GM23338 (cell line): ENCODE measurements at regions not wholly inside any gene's neighbourhood (a gene's known extent, or its start where the extent isn't known, plus 50 kb on each side); places are given as distances from the start of the nearest gene placed in this dataset.

Experiments
- ATAC-seq: fragments of 200-7000 bp; cut with Tn5 transposase; 3 replicates; pipeline ENCODE4 v1.9.1; 2020
- DNase-seq: peaks from one replicate; pipeline ENCODE4 v3.0.0-alpha.2; 2015; ENCODE audit warnings: low spot score
- H2AFZ ChIP-seq: fragments of 200-600 bp; sonication (generic); 2 replicates; pipeline ENCODE4 v1.8.0; 2016; ENCODE audit warnings: antibody characterized with exemption, mild to moderate bottlenecking, moderate library complexity
- H3F3A ChIP-seq: fragments of 200-600 bp; sonication (generic); replicated peaks from 2 replicates; pipeline ENCODE4 v1.8.0; 2017; ENCODE audit warnings: antibody characterized with exemption, mixed run types, low read depth
- H3K27ac ChIP-seq: fragments of 200-600 bp; sonication (generic); 2 replicates; pipeline ENCODE4 v1.6.1; 2016; ENCODE audit warnings: low read depth
- H3K27me3 ChIP-seq: fragments of 200-600 bp; sonication (generic); 2 replicates; pipeline ENCODE4 v1.8.0; 2016; ENCODE audit warnings: mild to moderate bottlenecking, mixed run types, moderate library complexity; ENCODE audit not compliant: insufficient read depth
- H3K36me3 ChIP-seq: fragments of 200-600 bp; sonication (generic); 2 replicates; pipeline ENCODE4 v1.8.0; 2016; ENCODE audit warnings: mild to moderate bottlenecking; ENCODE audit not compliant: insufficient read depth
- H3K4me1 ChIP-seq: fragments of 200-600 bp; sonication (generic); 2 replicates; pipeline ENCODE4 v1.8.0; 2016; ENCODE audit warnings: mild to moderate bottlenecking, moderate library complexity; ENCODE audit not compliant: insufficient read depth
- H3K4me2 ChIP-seq: fragments of 200-600 bp; sonication (generic); 2 replicates; pipeline ENCODE4 v1.7.1; 2017; ENCODE audit warnings: mixed run types
- H3K4me3 ChIP-seq: fragments of 200-600 bp; sonication (generic); 2 replicates; pipeline ENCODE4 v1.6.1; 2016; ENCODE audit warnings: mixed run types
- H3K79me2 ChIP-seq: fragments of 200-600 bp; sonication (generic); replicated peaks from 2 replicates; pipeline ENCODE4 v1.8.0; 2017; ENCODE audit warnings: mild to moderate bottlenecking; ENCODE audit not compliant: insufficient read depth
- H3K9me2 ChIP-seq: fragments of 200-600 bp; sonication (generic); 2 replicates; pipeline ENCODE4 v1.8.0; 2017; ENCODE audit not compliant: insufficient read depth
- H4K20me1 ChIP-seq: fragments of 200-600 bp; sonication (generic); replicated peaks from 2 replicates; pipeline ENCODE4 v1.8.0; 2017; ENCODE audit warnings: mild to moderate bottlenecking; ENCODE audit not compliant: insufficient read depth
- H3K27ac Mint-ChIP-seq: 2 replicates; pipeline ENCODE4 v1.8.0; 2020; ENCODE audit warnings: inconsistent platforms, mild to moderate bottlenecking, moderate library complexity, mixed read lengths
- H3K27me3 Mint-ChIP-seq: 3 replicates; pipeline ENCODE4 v1.8.0; 2022; ENCODE audit warnings: low read depth, mild to moderate bottlenecking, moderate library complexity, mixed read lengths, inconsistent platforms; ENCODE audit not compliant: insufficient read depth, poor library complexity
- H3K36me3 Mint-ChIP-seq: 3 replicates; pipeline ENCODE4 v1.8.0; 2021; ENCODE audit warnings: low read depth, mild to moderate bottlenecking, inconsistent platforms, moderate library complexity, mixed read lengths
- H3K4me1 Mint-ChIP-seq: 3 replicates; pipeline ENCODE4 v1.8.0; 2020; ENCODE audit warnings: mild to moderate bottlenecking, inconsistent platforms, mixed read lengths
- H3K4me3 Mint-ChIP-seq: 3 replicates; pipeline ENCODE4 v1.8.0; 2021; ENCODE audit warnings: moderate library complexity, mild to moderate bottlenecking, inconsistent platforms, mixed read lengths
- H3K9me3 Mint-ChIP-seq: 3 replicates; pipeline ENCODE4 v1.8.0; 2020; ENCODE audit warnings: moderate library complexity, mild to moderate bottlenecking, inconsistent platforms, mixed read lengths
- CREB1 ChIP-seq: fragments of 250-450 bp; sonication (Bioruptor Pico); IDR thresholded peaks from 2 replicates; pipeline ENCODE4 v1.5.0; 2020; ENCODE audit warnings: low read depth, mild to moderate bottlenecking, moderate library complexity
- EZH2 ChIP-seq: fragments of 200-600 bp; sonication (generic); IDR thresholded peaks from one replicate; pipeline ENCODE4 v1.8.0; 2017; ENCODE audit warnings: antibody characterized with exemption, mild to moderate bottlenecking, low read depth; ENCODE audit not compliant: unreplicated experiment
- EZH2phosphoT487 ChIP-seq: fragments of 200-600 bp; sonication (generic); IDR thresholded peaks from one replicate; pipeline ENCODE4 v1.8.1; 2018; ENCODE audit warnings: antibody characterized with exemption; ENCODE audit not compliant: unreplicated experiment
- JUNB ChIP-seq: IDR thresholded peaks from one replicate; pipeline ENCODE4 v1.6.1; 2016; ENCODE audit warnings: antibody characterized with exemption; ENCODE audit not compliant: unreplicated experiment
- NANOG ChIP-seq: IDR thresholded peaks from 2 replicates; pipeline ENCODE4 v1.6.1; 2016; ENCODE audit warnings: antibody characterized with exemption, borderline replicate concordance
- POLR2AphosphoS5 ChIP-seq: IDR thresholded peaks from 2 replicates; pipeline ENCODE4 v1.6.1; 2016; ENCODE audit warnings: antibody characterized with exemption, low read depth
- STAT1 ChIP-seq: IDR thresholded peaks from one replicate; pipeline ENCODE4 v1.6.1; 2016; ENCODE audit warnings: antibody characterized with exemption; ENCODE audit not compliant: unreplicated experiment
- ZNF114 ChIP-seq: fragments of 250-450 bp; sonication (Bioruptor Pico); IDR thresholded peaks from 2 replicates; pipeline ENCODE4 v1.5.0; 2020; ENCODE audit warnings: mild to moderate bottlenecking, moderate library complexity
- ZNF331 ChIP-seq: fragments of 250-450 bp; sonication (Bioruptor Pico); IDR thresholded peaks from 2 replicates; pipeline ENCODE4 v1.5.0; 2020; ENCODE audit warnings: low read depth, mild to moderate bottlenecking, moderate library complexity
- TF ChIP-seq, protein P1 (sequence below): IDR thresholded peaks from 2 replicates; pipeline ENCODE4 v1.6.1; 2016; ENCODE audit warnings: antibody characterized with exemption
- TF ChIP-seq, protein P2 (sequence below), 2 experiments: fragments of 200-600 bp in 1 of 2; sonication (generic) in 1 of 2; conservative IDR thresholded peaks; 2 replicates each; pipeline versions ENCODE4 v1.5.1 to v1.6.1; 2016 to 2017; ENCODE audit warnings: antibody characterized with exemption in 2 of 2, low read depth in 2 of 2, mild to moderate bottlenecking in 2 of 2, moderate library complexity in 1 of 2
- TF ChIP-seq, protein P3 (sequence below): fragments of 250-450 bp; sonication (Bioruptor Pico); IDR thresholded peaks from 2 replicates; pipeline ENCODE4 v1.5.0; 2020; ENCODE audit warnings: mild to moderate bottlenecking, moderate library complexity
- TF ChIP-seq, protein P4 (sequence below): IDR thresholded peaks from one replicate; pipeline ENCODE4 v1.6.1; 2018; ENCODE audit warnings: antibody characterized with exemption; ENCODE audit not compliant: unreplicated experiment

DNA sequence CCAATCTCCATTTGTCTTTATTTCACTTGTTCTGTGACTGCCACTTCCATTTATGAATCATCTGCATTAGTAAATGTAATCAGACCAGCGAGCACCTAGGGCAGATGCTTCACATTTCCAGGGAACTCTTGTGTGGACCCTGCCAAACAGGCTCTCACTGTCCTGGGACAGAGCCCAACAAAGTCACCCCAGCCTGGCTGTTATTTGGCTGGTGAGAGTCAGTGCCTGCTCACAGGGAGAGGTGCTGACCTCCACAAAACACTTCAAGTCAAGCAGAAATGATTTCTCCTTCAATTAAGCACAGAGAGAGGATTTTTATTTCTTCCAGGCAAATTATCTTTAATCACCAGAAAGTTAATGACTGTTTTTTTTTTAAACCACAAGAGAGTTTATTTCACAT lies 568.0 kb downstream of the MTRR start:
- no peak overlapping the region for H2AFZ ChIP-seq

More for the DNA sequence above, 568.0 kb downstream of the MTRR start:
- H3K27me3 ChIP-seq, result no peaks in the 10 kb centered on the region
- ATAC-seq, result no peak; the same call in 2 of the 3 replicates
- H3K27ac ChIP-seq, result no peak overlapping the region
- H3K4me2 ChIP-seq, result no peak overlapping the region
- no peak overlapping the region for H3K4me3 ChIP-seq
- no peaks in the 10 kb centered on the region for H3K36me3 Mint-ChIP-seq
- H3K4me3 Mint-ChIP-seq, result no peak overlapping the region
- no peaks in the 10 kb centered on the region for H3K79me2 ChIP-seq
- no peaks in the 10 kb centered on the region for H3F3A ChIP-seq
- no peaks in the 10 kb centered on the region for H4K20me1 ChIP-seq
- H3K27ac Mint-ChIP-seq, result no peak overlapping the region
- no peaks in the 10 kb centered on the region for H3K4me1 Mint-ChIP-seq
- TF ChIP-seq, protein P1, sequence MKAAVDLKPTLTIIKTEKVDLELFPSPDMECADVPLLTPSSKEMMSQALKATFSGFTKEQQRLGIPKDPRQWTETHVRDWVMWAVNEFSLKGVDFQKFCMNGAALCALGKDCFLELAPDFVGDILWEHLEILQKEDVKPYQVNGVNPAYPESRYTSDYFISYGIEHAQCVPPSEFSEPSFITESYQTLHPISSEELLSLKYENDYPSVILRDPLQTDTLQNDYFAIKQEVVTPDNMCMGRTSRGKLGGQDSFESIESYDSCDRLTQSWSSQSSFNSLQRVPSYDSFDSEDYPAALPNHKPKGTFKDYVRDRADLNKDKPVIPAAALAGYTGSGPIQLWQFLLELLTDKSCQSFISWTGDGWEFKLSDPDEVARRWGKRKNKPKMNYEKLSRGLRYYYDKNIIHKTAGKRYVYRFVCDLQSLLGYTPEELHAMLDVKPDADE, result no peak
- TF ChIP-seq JUNB, result no peak
- TF ChIP-seq NANOG, result no peak
- no peak for TF ChIP-seq CREB1 (CRISPR knock-in tag)
- no peak for TF ChIP-seq ZNF114 (CRISPR knock-in tag)
- TF ChIP-seq STAT1, result no peak
- no peak for TF ChIP-seq EZH2phosphoT487
- TF ChIP-seq POLR2AphosphoS5, result no peak
- TF ChIP-seq, protein P2, sequence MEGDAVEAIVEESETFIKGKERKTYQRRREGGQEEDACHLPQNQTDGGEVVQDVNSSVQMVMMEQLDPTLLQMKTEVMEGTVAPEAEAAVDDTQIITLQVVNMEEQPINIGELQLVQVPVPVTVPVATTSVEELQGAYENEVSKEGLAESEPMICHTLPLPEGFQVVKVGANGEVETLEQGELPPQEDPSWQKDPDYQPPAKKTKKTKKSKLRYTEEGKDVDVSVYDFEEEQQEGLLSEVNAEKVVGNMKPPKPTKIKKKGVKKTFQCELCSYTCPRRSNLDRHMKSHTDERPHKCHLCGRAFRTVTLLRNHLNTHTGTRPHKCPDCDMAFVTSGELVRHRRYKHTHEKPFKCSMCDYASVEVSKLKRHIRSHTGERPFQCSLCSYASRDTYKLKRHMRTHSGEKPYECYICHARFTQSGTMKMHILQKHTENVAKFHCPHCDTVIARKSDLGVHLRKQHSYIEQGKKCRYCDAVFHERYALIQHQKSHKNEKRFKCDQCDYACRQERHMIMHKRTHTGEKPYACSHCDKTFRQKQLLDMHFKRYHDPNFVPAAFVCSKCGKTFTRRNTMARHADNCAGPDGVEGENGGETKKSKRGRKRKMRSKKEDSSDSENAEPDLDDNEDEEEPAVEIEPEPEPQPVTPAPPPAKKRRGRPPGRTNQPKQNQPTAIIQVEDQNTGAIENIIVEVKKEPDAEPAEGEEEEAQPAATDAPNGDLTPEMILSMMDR (conservative IDR thresholded peaks at IDR 0.05; ENCODE audit: low read depth in 2 of 2), result no peak
- no peak for TF ChIP-seq EZH2
- TF ChIP-seq, protein P3, sequence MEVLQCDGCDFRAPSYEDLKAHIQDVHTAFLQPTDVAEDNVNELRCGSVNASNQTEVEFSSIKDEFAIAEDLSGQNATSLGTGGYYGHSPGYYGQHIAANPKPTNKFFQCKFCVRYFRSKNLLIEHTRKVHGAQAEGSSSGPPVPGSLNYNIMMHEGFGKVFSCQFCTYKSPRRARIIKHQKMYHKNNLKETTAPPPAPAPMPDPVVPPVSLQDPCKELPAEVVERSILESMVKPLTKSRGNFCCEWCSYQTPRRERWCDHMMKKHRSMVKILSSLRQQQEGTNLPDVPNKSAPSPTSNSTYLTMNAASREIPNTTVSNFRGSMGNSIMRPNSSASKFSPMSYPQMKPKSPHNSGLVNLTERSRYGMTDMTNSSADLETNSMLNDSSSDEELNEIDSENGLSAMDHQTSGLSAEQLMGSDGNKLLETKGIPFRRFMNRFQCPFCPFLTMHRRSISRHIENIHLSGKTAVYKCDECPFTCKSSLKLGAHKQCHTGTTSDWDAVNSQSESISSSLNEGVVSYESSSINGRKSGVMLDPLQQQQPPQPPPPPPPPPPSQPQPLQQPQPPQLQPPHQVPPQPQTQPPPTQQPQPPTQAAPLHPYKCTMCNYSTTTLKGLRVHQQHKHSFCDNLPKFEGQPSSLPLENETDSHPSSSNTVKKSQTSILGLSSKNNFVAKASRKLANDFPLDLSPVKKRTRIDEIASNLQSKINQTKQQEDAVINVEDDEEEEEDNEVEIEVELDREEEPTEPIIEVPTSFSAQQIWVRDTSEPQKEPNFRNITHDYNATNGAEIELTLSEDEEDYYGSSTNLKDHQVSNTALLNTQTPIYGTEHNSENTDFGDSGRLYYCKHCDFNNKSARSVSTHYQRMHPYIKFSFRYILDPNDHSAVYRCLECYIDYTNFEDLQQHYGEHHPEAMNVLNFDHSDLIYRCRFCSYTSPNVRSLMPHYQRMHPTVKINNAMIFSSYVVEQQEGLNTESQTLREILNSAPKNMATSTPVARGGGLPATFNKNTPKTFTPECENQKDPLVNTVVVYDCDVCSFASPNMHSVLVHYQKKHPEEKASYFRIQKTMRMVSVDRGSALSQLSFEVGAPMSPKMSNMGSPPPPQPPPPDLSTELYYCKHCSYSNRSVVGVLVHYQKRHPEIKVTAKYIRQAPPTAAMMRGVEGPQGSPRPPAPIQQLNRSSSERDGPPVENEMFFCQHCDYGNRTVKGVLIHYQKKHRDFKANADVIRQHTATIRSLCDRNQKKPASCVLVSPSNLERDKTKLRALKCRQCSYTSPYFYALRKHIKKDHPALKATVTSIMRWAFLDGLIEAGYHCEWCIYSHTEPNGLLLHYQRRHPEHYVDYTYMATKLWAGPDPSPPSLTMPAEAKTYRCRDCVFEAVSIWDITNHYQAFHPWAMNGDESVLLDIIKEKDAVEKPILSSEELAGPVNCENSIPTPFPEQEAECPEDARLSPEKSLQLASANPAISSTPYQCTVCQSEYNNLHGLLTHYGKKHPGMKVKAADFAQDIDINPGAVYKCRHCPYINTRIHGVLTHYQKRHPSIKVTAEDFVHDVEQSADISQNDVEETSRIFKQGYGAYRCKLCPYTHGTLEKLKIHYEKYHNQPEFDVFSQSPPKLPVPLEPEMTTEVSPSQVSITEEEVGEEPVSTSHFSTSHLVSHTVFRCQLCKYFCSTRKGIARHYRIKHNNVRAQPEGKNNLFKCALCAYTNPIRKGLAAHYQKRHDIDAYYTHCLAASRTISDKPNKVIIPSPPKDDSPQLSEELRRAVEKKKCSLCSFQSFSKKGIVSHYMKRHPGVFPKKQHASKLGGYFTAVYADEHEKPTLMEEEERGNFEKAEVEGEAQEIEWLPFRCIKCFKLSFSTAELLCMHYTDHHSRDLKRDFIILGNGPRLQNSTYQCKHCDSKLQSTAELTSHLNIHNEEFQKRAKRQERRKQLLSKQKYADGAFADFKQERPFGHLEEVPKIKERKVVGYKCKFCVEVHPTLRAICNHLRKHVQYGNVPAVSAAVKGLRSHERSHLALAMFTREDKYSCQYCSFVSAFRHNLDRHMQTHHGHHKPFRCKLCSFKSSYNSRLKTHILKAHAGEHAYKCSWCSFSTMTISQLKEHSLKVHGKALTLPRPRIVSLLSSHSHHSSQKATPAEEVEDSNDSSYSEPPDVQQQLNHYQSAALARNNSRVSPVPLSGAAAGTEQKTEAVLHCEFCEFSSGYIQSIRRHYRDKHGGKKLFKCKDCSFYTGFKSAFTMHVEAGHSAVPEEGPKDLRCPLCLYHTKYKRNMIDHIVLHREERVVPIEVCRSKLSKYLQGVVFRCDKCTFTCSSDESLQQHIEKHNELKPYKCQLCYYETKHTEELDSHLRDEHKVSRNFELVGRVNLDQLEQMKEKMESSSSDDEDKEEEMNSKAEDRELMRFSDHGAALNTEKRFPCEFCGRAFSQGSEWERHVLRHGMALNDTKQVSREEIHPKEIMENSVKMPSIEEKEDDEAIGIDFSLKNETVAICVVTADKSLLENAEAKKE (CRISPR knock-in tag), result no peak
- no peak for TF ChIP-seq ZNF331 (CRISPR knock-in tag)
- TF ChIP-seq, protein P4, sequence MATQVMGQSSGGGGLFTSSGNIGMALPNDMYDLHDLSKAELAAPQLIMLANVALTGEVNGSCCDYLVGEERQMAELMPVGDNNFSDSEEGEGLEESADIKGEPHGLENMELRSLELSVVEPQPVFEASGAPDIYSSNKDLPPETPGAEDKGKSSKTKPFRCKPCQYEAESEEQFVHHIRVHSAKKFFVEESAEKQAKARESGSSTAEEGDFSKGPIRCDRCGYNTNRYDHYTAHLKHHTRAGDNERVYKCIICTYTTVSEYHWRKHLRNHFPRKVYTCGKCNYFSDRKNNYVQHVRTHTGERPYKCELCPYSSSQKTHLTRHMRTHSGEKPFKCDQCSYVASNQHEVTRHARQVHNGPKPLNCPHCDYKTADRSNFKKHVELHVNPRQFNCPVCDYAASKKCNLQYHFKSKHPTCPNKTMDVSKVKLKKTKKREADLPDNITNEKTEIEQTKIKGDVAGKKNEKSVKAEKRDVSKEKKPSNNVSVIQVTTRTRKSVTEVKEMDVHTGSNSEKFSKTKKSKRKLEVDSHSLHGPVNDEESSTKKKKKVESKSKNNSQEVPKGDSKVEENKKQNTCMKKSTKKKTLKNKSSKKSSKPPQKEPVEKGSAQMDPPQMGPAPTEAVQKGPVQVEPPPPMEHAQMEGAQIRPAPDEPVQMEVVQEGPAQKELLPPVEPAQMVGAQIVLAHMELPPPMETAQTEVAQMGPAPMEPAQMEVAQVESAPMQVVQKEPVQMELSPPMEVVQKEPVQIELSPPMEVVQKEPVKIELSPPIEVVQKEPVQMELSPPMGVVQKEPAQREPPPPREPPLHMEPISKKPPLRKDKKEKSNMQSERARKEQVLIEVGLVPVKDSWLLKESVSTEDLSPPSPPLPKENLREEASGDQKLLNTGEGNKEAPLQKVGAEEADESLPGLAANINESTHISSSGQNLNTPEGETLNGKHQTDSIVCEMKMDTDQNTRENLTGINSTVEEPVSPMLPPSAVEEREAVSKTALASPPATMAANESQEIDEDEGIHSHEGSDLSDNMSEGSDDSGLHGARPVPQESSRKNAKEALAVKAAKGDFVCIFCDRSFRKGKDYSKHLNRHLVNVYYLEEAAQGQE, result no peak
- no peaks in the 10 kb centered on the region for H3K9me2 ChIP-seq
- H3K36me3 ChIP-seq, result no peaks in the 10 kb centered on the region
- H3K27me3 Mint-ChIP-seq, result no peaks in the 10 kb centered on the region
- no peaks in the 10 kb centered on the region; the same call in 2 of the 3 replicates for H3K9me3 Mint-ChIP-seq
- H3K4me1 ChIP-seq, result no peaks in the 10 kb centered on the region
- DNase-seq, result no peak
